B cell (primary cell): ENCODE measurements at regions not wholly inside any gene's neighbourhood (a gene's known extent, or its start where the extent isn't known, plus 50 kb on each side); places are given as distances from the start of the nearest gene placed in this dataset.

Experiments used
- EZH2 ChIP-seq: IDR thresholded peaks from 2 replicates; pipeline ENCODE4 v1.6.1; 2012; ENCODE audit warnings: borderline replicate concordance, low read depth, mild to moderate bottlenecking, moderate library complexity, low read length; ENCODE audit not compliant: insufficient read depth, poor library complexity, severe bottlenecking
- TF ChIP-seq, protein P1 (sequence below): fragments of 200-600 bp; IDR thresholded peaks from one replicate; pipeline ENCODE4 v1.8.0; 2022; ENCODE audit warnings: antibody characterized with exemption, mild to moderate bottlenecking

DNA sequence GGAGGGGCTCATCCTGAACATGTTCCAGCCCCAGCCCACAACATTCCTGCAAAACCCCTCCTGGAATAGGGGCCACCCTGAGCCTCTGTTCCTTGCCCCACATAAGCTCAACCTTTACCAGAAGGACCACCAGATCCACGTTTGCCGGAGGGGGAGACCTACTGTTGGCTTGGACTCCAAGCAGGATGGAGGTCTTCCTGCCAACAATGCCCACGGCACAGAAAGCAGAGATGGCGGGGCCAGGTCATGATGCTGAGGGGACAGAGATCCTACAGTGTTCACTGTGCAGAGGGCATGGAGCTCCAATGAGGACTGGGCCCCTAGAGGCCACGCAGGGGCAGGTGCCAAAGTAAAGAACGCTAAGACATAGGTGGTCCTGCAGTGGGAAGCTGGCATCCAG lies 98.5 kb upstream of the RAB6C start:
- TF ChIP-seq EZH2, result no peak
- TF ChIP-seq, protein P1, sequence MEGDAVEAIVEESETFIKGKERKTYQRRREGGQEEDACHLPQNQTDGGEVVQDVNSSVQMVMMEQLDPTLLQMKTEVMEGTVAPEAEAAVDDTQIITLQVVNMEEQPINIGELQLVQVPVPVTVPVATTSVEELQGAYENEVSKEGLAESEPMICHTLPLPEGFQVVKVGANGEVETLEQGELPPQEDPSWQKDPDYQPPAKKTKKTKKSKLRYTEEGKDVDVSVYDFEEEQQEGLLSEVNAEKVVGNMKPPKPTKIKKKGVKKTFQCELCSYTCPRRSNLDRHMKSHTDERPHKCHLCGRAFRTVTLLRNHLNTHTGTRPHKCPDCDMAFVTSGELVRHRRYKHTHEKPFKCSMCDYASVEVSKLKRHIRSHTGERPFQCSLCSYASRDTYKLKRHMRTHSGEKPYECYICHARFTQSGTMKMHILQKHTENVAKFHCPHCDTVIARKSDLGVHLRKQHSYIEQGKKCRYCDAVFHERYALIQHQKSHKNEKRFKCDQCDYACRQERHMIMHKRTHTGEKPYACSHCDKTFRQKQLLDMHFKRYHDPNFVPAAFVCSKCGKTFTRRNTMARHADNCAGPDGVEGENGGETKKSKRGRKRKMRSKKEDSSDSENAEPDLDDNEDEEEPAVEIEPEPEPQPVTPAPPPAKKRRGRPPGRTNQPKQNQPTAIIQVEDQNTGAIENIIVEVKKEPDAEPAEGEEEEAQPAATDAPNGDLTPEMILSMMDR, result no peak
